ENCODE measurements at regions not wholly inside any gene's neighbourhood (a gene's known extent, or its start where the extent isn't known, plus 50 kb on each side); places are given as distances from the start of the nearest gene placed in this dataset.
"Not testable (repeated sequence)": the region's sequence is repeated elsewhere in the genome, so short reads cannot be mapped to it uniquely, and the experiment has no call there.

DNA sequence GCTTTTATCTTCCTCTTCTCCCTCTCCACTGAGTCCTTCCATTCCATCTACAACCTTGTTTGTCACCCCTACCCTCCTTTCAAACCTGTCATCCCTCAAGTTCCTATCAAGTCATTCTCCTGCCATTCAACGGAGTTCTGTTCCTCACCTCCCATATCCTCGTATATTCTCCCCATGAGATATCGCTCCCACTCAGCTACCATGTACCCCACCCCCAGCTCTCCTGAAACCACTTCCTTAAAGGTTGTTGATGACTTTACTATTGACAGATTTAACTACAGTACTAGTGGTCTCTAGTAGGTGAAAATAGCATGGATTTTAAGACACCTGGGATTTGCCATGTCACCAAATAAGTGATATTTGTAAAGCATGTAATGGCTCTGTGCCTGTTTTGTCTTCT, 107.4 kb upstream of the BARHL2 start:
- DNase-seq: no peak

DNA sequence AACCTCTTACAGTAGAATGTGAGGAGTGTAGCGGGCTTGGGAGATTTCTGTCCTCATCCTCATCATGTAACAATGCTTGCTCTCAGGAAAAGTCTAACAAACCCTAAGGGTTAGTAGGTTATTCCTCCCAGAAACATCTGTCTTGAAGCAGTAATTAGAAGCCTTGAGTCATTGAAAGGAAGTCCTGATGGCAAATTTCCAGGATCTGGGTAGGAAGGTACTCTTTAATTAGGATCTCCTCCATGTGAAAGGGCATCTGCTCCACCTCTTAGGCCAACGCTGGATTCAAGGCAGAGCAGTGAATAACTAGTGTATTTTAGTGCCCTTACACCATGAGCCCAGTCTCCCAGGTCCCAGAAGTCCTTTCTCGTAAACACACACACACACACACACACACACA, 106.6 kb upstream of the BARHL2 start:
- DNase-seq: no peak

DNA sequence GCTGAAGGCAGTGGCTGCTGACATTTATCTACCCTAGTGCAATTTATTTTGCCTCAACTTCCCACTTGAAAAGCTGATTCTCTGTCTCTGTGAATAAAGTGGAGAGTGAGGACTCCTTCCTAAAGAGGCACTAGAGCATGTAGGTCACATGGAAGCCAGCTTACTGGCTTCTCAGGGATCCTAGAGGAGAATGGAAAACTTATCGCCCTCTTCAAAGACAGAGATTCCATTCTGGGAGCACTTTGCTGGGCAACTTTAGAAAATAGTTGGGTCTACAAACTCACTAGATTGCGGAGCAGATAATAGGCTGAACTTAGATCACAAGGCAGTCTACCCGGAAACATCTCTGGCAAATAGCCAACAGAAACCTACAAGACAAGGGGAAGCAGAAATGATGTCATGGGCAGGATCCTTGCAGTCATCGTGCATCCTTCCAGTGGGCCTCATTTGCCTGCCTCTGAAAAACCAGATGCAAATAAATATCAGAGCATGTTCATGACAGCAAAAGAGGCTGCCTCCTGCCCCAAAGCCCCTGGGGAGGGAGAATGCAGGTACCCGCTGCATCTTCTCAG, 104.8 kb upstream of the BARHL2 start:
- no peak for DNase-seq

- no peak for DNase-seq
Measured at GRCh38 chr1:90821152-90821787, 104.2 kb upstream of the BARHL2 start.

GRCh38 chr1:90820745-90821144, 103.6 kb upstream of the BARHL2 start:
- DNase-seq: no peak

DNA sequence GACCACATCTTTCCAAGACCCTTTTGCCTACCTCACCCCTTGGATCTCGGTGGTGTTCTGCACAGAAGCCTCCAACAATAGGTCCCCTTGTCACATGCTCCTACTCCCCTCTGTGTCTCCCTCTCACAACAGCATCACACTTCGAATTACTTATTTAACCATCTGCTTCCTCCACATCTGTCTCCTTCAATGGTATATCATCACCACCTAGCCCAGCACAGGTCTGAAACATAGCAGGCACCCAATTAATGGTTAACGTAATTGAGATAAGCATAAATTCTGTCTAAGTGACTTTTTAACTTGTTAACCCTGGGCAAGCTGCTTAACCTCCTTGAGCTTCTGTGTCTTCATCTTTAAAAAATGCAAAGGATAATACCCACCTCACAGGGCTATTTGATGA, 100.3 kb upstream of the BARHL2 start:
- DNase-seq: no peak

DNA sequence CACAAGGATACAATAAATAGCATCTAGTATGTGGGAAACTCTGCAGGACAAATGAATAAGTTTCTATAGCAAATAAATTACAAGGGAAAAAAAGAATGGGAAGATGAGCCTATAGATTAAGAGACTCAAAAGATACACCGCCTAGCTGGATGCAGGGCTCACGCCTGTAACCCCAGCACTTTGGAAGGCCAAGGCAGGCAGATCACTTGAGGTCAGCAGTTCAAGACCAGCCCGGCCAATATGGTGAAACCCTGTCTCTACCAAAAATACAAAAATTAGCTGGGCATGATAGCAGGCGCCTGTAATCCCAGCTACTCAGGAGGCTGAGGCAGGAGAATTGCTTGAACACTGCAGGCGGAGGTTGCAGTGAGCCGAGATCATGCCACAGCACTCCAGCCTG, 95.1 kb upstream of the BARHL2 start:
- DNase-seq: not testable (repeated sequence)

GRCh38 chr1:90811444-90811950, 94.4 kb upstream of the BARHL2 start:
- DNase-seq: not testable (repeated sequence)

GRCh38 chr1:90810681-90811080, 93.6 kb upstream of the BARHL2 start:
- DNase-seq: no peak

GRCh38 chr1:90809996-90810395, 92.9 kb upstream of the BARHL2 start:
- no peak for DNase-seq

DNA sequence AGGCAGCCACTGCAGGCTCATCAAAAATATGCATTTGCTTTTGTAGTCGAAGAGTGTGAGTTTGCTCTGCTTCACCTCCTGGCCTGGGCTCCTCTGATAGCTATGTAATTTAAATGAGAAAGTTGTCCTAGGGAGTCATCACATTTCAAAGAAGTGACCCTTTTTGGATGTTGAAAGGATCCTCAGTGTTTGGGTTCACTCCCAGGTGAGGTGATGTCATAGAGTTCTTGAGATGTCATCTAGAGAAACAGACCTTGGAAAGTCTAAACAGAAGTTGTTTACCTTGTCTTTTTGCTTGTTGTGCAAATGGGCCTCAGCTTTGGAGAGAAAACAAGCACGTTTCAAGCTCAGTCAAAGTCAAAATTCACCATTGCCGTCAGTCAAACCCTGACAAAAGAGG, 92.0 kb upstream of the BARHL2 start:
- DNase-seq: no peak

GRCh38 chr1:90807329-90807728, 90.2 kb upstream of the BARHL2 start:
- no peak for DNase-seq

DNA sequence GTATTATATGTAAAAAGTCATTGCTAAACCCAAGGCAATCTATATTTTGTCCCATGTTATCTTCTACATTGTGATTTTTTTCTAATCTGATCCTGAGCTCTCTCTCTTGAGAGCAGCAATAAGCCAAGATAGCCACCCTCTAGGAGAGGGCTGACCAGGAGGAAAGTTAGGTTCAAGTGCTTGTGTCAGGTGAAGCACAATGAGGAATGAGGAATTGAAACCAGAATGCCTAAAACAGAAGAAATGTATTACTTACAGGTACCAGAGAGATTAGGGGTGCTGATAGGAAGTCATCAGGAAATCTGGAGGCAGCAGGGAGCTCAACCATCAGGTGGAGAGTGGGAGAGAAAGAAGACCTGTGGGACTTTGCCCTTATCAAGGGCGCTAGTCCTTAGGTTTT, 85.5 kb upstream of the BARHL2 start:
- no peak for DNase-seq

DNA sequence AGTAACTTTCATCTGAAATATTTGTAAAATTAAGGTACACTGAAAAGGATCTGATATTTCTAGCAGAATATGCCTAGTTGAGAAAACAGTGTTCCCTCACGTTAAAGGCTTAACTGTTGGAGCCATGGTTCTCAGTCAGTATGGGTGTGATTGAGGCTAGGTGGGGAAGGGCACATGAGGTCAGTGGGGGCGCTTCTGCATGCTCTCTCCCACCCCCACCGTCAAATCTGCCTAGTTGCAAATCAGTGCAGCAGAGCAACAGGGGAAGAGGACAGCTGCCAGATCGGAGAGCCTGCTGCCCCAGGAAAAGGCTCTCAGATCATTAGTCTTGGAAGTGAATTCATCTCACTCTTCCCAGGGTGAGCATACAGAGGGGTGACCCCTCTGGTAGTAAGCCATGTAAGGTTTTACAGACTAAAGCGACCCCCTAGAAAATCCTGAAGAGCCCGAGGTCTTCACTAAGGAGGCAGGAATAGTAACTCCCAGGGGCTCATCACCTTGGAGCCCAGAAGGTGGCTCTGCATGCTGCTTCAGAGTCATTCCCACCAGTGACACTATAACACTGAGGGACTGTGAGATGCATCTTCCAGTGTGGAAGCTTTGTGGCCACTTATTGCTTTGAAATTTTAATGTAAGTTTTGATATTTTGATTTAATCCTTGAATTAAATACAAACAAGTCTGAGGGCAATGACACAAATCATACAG, 83.1 kb upstream of the BARHL2 start:
- no peak for DNase-seq

GRCh38 chr1:90799326-90799725, 82.2 kb upstream of the BARHL2 start:
- no peak for DNase-seq

DNA sequence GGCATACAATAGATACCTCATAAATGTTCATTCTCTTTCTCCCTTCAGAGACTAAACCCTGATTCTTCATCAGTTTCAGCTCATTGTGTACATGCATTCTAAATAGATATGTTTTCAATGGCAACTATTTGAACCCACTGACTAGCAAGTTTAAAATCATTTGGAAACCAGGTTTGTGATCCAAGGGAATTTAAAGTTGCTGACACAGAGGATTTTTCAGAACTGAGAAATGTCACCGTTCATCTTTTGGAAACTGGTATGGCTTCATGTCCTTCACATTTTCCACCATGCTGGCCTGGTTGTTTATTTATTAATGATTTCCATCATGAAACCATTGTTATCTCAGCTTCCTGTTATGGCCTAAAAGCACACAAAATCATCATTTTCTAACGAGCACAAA, 81.8 kb upstream of the BARHL2 start:
- DNase-seq: no peak

DNA sequence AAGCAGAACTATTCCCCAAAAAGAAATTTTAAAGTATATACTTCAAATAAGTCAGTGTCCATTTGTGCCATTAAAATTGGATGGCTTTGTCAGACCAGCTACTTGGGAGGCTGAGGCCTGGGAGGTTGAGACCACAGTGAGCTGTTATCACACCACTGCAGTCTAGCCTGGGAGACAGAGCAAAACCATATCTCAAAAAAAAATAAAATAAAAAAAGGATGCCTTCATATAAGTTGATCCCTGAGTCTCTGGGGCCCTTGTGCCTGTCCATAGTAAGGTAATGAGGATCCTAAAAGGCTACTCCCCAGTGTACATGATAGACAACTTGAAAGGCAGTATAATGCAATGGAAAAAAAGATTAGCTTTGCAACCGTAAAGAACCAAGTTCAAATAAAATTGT, 81.2 kb upstream of the BARHL2 start:
- DNase-seq: no peak

GRCh38 chr1:90795431-90795830, 78.3 kb upstream of the BARHL2 start:
- DNase-seq: no peak

DNA sequence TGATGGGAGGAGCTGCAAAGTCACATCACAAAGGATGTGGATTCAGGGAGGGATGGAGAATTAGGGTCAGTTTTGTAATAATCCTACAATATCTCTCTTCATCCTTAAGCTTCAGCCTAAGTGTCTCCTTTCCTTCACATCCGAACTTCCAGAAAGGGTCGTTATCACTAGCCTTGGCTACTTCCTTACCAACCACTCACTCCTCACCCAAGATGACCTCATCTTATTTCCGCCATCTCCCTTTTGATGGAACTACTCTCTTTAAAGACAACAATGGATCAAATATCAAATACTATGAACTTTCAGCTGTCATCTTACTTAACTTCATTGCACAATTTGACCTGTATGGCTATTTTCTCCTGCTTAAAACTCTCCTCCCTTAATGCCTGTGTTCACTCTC, 69.6 kb upstream of the BARHL2 start:
- DNase-seq: no peak

GRCh38 chr1:90784186-90784847, 67.2 kb upstream of the BARHL2 start:
- no peak for DNase-seq

- DNase-seq: no peak
Measured at GRCh38 chr1:90783181-90783580, 66.1 kb upstream of the BARHL2 start.

GRCh38 chr1:90782046-90782445, 64.9 kb upstream of the BARHL2 start:
- DNase-seq: no peak

GRCh38 chr1:90781534-90781933, 64.4 kb upstream of the BARHL2 start:
- DNase-seq: no peak

Data from right kidney (tissue), 1 donor.